HepG2 (cell line): ENCODE measurements at regions not wholly inside any gene's neighbourhood (a gene's known extent, or its start where the extent isn't known, plus 50 kb on each side); places are given as distances from the start of the nearest gene placed in this dataset.
A peak's percentile ranks its signal among the peaks of the same experiment; 100 is the strongest.

Experiments
- ETV5 ChIP-seq: IDR thresholded peaks from 2 replicates; pipeline ENCODE4 v1.6.1; 2018; ENCODE audit warnings: missing biosample characterization, missing genetic modification reagents, inconsistent platforms, borderline replicate concordance
- HOXA3 ChIP-seq: sonication (generic); formaldehyde crosslinking; IDR thresholded peaks from 2 replicates; pipeline ENCODE4 v1.5.0; 2020; ENCODE audit warnings: missing genetic modification reagents
- KDM4B ChIP-seq: sonication (generic); formaldehyde crosslinking; IDR thresholded peaks from 2 replicates; pipeline ENCODE4 v1.4.0; 2020; ENCODE audit warnings: missing genetic modification reagents
- KLF12 ChIP-seq: sonication (generic); formaldehyde crosslinking; IDR thresholded peaks from 2 replicates; pipeline ENCODE4 v1.4.0; 2020; ENCODE audit warnings: missing genetic modification reagents, borderline replicate concordance
- MXD1 ChIP-seq: sonication (generic); formaldehyde crosslinking; IDR thresholded peaks from 2 replicates; pipeline ENCODE4 v1.4.0; 2020; ENCODE audit warnings: mild to moderate bottlenecking, missing genetic modification reagents
- NFKB2 ChIP-seq: sonication (generic); formaldehyde crosslinking; IDR thresholded peaks from 2 replicates; pipeline ENCODE4 v1.4.0; 2020; ENCODE audit warnings: missing genetic modification reagents, borderline replicate concordance
- NPAS2 ChIP-seq: sonication (generic); formaldehyde crosslinking; IDR thresholded peaks from 2 replicates; pipeline ENCODE4 v1.8.0; 2022; ENCODE audit warnings: mild to moderate bottlenecking, missing genetic modification reagents, borderline replicate concordance
- RELA ChIP-seq: sonication (generic); formaldehyde crosslinking; IDR thresholded peaks from 2 replicates; pipeline ENCODE4 v1.4.0; 2020; ENCODE audit warnings: missing genetic modification reagents
- SMYD3 ChIP-seq: sonication (generic); formaldehyde crosslinking; IDR thresholded peaks from 2 replicates; pipeline ENCODE4 v1.8.1; 2023; ENCODE audit warnings: mild to moderate bottlenecking, missing genetic modification reagents
- SRF ChIP-seq: IDR thresholded peaks from 2 replicates; pipeline ENCODE4 v1.6.1; 2011; ENCODE audit warnings: mild to moderate bottlenecking, low read depth, low read length, moderate library complexity
- TCF7 ChIP-seq: sonication (generic); IDR thresholded peaks from 2 replicates; pipeline ENCODE4 v1.6.1; 2016; ENCODE audit warnings: antibody characterized with exemption, low read depth
- ZFP90 ChIP-seq: sonication (generic); formaldehyde crosslinking; IDR thresholded peaks from 2 replicates; pipeline ENCODE4 v1.8.0; 2022; ENCODE audit warnings: missing genetic modification reagents, mild to moderate bottlenecking, inconsistent platforms, borderline replicate concordance
- ZNF816 ChIP-seq: sonication (generic); formaldehyde crosslinking; IDR thresholded peaks from 2 replicates; pipeline ENCODE4 v1.8.0; 2022; ENCODE audit warnings: missing genetic modification reagents, mild to moderate bottlenecking, borderline replicate concordance
- ZSCAN12 ChIP-seq: sonication (generic); formaldehyde crosslinking; IDR thresholded peaks from 2 replicates; pipeline ENCODE4 v1.9.0; 2021; ENCODE audit warnings: mild to moderate bottlenecking, missing genetic modification reagents
- TF ChIP-seq, protein P1 (sequence below): sonication (generic); formaldehyde crosslinking; IDR thresholded peaks from 2 replicates; pipeline ENCODE4 v1.8.1; 2023; ENCODE audit warnings: mild to moderate bottlenecking, missing genetic modification reagents
- TF ChIP-seq, protein P2 (sequence below): sonication (generic); formaldehyde crosslinking; IDR thresholded peaks from 2 replicates; pipeline ENCODE4 v1.5.1; 2020; ENCODE audit warnings: mild to moderate bottlenecking, missing genetic modification reagents, borderline replicate concordance
- TF ChIP-seq, protein P3 (sequence below): sonication (generic); formaldehyde crosslinking; IDR thresholded peaks from 2 replicates; pipeline ENCODE4 v1.5.1; 2020; ENCODE audit warnings: missing genetic modification reagents, mild to moderate bottlenecking, borderline replicate concordance

DNA sequence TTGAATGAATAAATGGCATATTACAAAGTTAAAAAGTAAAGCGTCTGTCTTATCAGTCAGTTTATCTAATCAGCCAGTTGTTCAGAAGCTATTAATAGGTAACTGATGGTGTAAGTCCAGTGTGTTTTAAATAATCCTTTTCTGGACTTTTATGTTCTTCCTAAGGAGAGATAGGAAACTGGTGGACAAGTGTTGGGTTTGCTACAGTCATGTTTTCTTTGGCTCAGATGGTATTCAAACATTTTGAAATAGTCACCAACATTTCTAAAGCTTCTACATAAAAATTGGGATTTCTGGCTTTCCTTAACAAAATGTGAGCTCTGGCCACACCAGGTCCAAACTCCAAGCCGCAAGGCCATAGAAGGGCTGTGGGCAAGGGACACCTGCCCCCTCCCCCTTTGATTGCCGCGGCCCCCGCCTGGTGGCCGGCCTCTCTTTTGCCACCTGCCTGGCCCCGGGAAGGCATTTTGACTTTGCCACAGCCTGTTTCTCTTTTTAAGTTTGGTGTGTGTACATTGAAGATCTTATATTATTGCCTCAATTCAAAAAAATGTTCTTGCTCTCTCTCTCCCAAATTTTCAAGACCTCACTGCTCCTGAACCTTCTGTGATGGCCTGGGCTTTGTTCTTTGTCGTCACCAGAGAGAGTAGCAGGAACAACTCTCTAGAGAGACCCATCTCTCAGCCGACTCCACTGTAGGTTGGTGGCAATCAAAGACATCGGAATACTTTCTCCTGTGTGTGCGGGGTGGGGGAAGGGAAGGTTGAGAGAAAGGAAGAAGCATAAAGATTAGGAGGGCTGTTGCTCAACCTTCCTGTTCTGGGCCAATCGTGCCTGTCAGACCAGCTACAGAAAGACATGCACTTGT, 84.0 kb upstream of the ZNF217 start (continued):
- TF ChIP-seq, protein P1, sequence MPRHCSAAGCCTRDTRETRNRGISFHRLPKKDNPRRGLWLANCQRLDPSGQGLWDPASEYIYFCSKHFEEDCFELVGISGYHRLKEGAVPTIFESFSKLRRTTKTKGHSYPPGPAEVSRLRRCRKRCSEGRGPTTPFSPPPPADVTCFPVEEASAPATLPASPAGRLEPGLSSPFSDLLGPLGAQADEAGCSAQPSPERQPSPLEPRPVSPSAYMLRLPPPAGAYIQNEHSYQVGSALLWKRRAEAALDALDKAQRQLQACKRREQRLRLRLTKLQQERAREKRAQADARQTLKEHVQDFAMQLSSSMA (CRISPR knock-in tag), result 0 out of 2 replicates have a peak, but pooled peaks have one; percentile 30
- TF ChIP-seq, protein P2, sequence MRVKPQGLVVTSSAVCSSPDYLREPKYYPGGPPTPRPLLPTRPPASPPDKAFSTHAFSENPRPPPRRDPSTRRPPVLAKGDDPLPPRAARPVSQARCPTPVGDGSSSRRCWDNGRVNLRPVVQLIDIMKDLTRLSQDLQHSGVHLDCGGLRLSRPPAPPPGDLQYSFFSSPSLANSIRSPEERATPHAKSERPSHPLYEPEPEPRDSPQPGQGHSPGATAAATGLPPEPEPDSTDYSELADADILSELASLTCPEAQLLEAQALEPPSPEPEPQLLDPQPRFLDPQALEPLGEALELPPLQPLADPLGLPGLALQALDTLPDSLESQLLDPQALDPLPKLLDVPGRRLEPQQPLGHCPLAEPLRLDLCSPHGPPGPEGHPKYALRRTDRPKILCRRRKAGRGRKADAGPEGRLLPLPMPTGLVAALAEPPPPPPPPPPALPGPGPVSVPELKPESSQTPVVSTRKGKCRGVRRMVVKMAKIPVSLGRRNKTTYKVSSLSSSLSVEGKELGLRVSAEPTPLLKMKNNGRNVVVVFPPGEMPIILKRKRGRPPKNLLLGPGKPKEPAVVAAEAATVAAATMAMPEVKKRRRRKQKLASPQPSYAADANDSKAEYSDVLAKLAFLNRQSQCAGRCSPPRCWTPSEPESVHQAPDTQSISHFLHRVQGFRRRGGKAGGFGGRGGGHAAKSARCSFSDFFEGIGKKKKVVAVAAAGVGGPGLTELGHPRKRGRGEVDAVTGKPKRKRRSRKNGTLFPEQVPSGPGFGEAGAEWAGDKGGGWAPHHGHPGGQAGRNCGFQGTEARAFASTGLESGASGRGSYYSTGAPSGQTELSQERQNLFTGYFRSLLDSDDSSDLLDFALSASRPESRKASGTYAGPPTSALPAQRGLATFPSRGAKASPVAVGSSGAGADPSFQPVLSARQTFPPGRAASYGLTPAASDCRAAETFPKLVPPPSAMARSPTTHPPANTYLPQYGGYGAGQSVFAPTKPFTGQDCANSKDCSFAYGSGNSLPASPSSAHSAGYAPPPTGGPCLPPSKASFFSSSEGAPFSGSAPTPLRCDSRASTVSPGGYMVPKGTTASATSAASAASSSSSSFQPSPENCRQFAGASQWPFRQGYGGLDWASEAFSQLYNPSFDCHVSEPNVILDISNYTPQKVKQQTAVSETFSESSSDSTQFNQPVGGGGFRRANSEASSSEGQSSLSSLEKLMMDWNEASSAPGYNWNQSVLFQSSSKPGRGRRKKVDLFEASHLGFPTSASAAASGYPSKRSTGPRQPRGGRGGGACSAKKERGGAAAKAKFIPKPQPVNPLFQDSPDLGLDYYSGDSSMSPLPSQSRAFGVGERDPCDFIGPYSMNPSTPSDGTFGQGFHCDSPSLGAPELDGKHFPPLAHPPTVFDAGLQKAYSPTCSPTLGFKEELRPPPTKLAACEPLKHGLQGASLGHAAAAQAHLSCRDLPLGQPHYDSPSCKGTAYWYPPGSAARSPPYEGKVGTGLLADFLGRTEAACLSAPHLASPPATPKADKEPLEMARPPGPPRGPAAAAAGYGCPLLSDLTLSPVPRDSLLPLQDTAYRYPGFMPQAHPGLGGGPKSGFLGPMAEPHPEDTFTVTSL, result peak; percentile 73; the same call in 1 of the 2 replicates
- TF ChIP-seq ETV5 (peak; percentile 93), RELA (CRISPR knock-in tag) (peak; percentile 19; the same call in 1 of the 2 replicates), ZNF816 (CRISPR knock-in tag) (no peak), ZSCAN12 (CRISPR knock-in tag) (no peak), KLF12 (CRISPR knock-in tag) (no peak), MXD1 (CRISPR knock-in tag) (no peak), SRF (peak; percentile 91), ZFP90 (peak; percentile 66; the same call in 1 of the 2 replicates), KDM4B (peak; percentile 85; the same call in 1 of the 2 replicates), SMYD3 (CRISPR knock-in tag) (0 out of 2 replicates have a peak, but pooled peaks have one; percentile 21), HOXA3 (CRISPR knock-in tag) (peak; percentile 95), NFKB2 (CRISPR knock-in tag) (peak; percentile 92; the same call in 1 of the 2 replicates), NPAS2 (0 out of 2 replicates have a peak, but pooled peaks have one; percentile 75), TCF7 (peak; percentile 75; the same call in 1 of the 2 replicates)
- TF ChIP-seq, protein P3, sequence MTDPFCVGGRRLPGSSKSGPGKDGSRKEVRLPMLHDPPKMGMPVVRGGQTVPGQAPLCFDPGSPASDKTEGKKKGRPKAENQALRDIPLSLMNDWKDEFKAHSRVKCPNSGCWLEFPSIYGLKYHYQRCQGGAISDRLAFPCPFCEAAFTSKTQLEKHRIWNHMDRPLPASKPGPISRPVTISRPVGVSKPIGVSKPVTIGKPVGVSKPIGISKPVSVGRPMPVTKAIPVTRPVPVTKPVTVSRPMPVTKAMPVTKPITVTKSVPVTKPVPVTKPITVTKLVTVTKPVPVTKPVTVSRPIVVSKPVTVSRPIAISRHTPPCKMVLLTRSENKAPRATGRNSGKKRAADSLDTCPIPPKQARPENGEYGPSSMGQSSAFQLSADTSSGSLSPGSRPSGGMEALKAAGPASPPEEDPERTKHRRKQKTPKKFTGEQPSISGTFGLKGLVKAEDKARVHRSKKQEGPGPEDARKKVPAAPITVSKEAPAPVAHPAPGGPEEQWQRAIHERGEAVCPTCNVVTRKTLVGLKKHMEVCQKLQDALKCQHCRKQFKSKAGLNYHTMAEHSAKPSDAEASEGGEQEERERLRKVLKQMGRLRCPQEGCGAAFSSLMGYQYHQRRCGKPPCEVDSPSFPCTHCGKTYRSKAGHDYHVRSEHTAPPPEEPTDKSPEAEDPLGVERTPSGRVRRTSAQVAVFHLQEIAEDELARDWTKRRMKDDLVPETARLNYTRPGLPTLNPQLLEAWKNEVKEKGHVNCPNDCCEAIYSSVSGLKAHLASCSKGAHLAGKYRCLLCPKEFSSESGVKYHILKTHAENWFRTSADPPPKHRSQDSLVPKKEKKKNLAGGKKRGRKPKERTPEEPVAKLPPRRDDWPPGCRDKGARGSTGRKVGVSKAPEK (CRISPR knock-in tag), result peak; percentile 98
